ENCODE measurements at regions not wholly inside any gene's neighbourhood (a gene's known extent, or its start where the extent isn't known, plus 50 kb on each side); places are given as distances from the start of the nearest gene placed in this dataset.
A peak's percentile ranks its signal among the peaks of the same experiment; 100 is the strongest.
"Not testable (repeated sequence)": the region's sequence is repeated elsewhere in the genome, so short reads cannot be mapped to it uniquely, and the experiment has no call there.

GRCh38 chr12:14215949-14216348 lies 149.5 kb upstream of the ATF7IP start:
- not testable (repeated sequence) for DNase-seq

GRCh38 chr12:14216405-14217294 lies 148.8 kb upstream of the ATF7IP start:
- DNase-seq, result no peak

GRCh38 chr12:14219156-14219555 lies 146.3 kb upstream of the ATF7IP start:
- DNase-seq, result no peak

GRCh38 chr12:14219670-14220069 lies 145.8 kb upstream of the ATF7IP start:
- DNase-seq, result not testable (repeated sequence)

GRCh38 chr12:14225064-14225463 lies 140.4 kb upstream of the ATF7IP start:
- no peak for DNase-seq

GRCh38 chr12:14235176-14235575 lies 130.3 kb upstream of the ATF7IP start:
- not testable (repeated sequence) for DNase-seq

GRCh38 chr12:14236641-14237040 lies 128.8 kb upstream of the ATF7IP start:
- DNase-seq, result not testable (repeated sequence)

GRCh38 chr12:14238221-14238792 lies 127.2 kb upstream of the ATF7IP start:
- DNase-seq, result no peak

GRCh38 chr12:14239350-14239934 lies 126.0 kb upstream of the ATF7IP start:
- DNase-seq, result no peak

GRCh38 chr12:14239935-14240872 lies 125.3 kb upstream of the ATF7IP start:
- no peak for DNase-seq

- DNase-seq, result no peak
These were observed 124.6 kb upstream of the ATF7IP start for GRCh38 chr12:14240873-14241220.

- not testable (repeated sequence) for DNase-seq
These were observed 122.7 kb upstream of the ATF7IP start for GRCh38 chr12:14242825-14243224.

GRCh38 chr12:14243941-14244340 lies 121.5 kb upstream of the ATF7IP start:
- no peak for DNase-seq

GRCh38 chr12:14244876-14245669 lies 120.4 kb upstream of the ATF7IP start:
- no peak for DNase-seq

- no peak for DNase-seq
These were observed 118.3 kb upstream of the ATF7IP start for GRCh38 chr12:14247166-14247565.

- no peak for DNase-seq
These were observed 116.1 kb upstream of the ATF7IP start for GRCh38 chr12:14249368-14249767.

GRCh38 chr12:14252697-14253096 lies 112.8 kb upstream of the ATF7IP start:
- no peak for DNase-seq

GRCh38 chr12:14253496-14253895 lies 112.0 kb upstream of the ATF7IP start:
- DNase-seq, result no peak

- no peak for DNase-seq
These were observed 110.7 kb upstream of the ATF7IP start for GRCh38 chr12:14254781-14255180.

GRCh38 chr12:14256121-14256520 lies 109.4 kb upstream of the ATF7IP start:
- DNase-seq, result peak; percentile 33

GRCh38 chr12:14256555-14257169 lies 108.8 kb upstream of the ATF7IP start:
- DNase-seq, result peak; percentile 62

- no peak for DNase-seq
These were observed 108.2 kb upstream of the ATF7IP start for GRCh38 chr12:14257303-14257733.
